ENCODE measurements at regions not wholly inside any gene's neighbourhood (a gene's known extent, or its start where the extent isn't known, plus 50 kb on each side); places are given as distances from the start of the nearest gene placed in this dataset.
"Not testable (repeated sequence)": the region's sequence is repeated elsewhere in the genome, so short reads cannot be mapped to it uniquely, and the experiment has no call there.

DNA sequence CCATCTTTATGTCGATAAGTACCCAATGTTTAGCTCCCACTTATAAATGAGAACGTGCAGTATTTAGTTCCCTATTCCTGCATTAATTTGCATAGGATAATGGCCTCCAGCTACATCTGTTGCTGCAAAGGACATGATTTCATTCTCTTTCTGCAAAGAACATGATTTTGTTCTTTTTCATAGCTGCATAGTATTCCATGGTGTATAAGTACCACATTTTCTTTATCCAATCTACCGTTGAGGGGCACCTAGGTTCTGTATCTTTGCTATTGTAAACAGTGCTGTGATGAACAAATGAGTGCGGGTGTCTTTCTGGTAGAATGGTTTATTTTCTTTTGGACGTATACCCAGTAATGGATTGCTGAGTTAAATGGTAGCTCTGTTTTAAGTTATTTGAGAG lies 63.0 kb downstream of the HLX start:
- no peak for DNase-seq (ENCODE audit: low read depth)

DNA sequence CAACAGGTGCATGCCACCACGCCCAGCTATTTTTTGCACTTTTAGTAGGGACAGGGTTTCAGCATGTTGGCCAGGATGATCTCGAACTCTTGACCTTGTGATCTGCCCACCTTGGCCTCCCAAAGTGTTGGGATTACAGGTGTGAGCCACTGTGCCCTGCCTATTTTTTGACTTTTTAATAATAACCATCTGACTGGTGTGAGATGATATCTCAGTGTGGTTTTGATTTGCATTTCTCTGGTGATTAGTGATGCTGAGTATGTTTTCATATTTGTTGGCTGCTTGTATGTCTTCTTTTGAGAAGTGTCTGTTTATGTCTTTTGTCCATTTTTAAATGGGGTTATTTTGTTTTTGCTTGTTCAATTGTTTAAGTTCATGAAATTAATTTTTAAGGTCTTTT lies 63.7 kb downstream of the HLX start:
- not testable (repeated sequence) for DNase-seq (ENCODE audit: low read depth)

DNA sequence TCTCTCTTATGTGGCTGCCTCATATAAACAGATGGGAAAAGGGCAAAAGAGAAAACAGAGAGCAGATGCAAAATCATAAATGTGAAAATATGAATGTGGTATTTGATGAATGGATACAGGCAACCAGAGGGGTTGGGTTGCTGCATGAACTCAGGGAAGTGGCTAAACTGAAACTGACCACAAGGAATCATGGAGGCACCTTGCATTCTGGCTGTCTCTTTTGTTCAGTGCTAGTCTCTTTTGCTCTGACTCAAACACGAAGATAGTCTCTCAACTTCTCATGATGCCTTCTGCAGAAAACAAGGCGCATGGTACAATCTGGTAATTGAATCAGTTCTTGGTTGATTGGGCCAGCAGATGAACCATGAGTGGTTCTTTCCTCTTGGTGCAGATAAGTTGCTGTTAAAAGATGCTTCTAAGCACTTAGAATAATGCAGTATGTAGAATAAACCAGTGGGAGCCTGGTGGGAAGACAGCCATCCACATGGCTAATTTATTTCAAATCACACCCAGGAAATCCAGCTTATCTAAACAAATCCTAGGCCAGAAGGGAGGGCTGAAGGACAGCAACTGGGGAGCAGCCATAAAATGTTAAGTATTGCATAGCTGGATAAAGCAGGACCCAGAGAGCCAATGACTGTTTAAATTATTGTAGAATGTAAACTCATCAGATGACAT lies 64.2 kb downstream of the HLX start:
- peak; percentile 12 for DNase-seq (ENCODE audit: low read depth)

DNA sequence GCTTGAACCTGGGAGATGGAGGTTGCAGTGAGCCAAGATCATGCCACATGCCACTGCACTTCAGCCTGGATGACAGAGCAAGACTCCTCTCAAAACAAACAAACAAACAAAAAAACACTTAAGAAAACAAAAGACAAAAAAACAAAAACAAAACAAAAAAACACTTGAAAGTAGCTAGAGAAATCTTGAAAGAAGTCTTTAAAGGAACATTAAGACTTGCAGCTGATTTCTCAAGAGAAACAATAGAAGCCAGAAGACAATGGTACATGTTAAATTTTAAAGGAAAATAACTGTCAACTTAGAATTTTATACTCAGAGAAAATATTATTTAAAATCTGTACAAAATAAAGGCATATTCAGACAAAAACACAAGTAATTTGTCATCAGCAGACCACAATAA lies 71.3 kb downstream of the HLX start:
- peak; percentile 37 for DNase-seq (ENCODE audit: low read depth)

DNA sequence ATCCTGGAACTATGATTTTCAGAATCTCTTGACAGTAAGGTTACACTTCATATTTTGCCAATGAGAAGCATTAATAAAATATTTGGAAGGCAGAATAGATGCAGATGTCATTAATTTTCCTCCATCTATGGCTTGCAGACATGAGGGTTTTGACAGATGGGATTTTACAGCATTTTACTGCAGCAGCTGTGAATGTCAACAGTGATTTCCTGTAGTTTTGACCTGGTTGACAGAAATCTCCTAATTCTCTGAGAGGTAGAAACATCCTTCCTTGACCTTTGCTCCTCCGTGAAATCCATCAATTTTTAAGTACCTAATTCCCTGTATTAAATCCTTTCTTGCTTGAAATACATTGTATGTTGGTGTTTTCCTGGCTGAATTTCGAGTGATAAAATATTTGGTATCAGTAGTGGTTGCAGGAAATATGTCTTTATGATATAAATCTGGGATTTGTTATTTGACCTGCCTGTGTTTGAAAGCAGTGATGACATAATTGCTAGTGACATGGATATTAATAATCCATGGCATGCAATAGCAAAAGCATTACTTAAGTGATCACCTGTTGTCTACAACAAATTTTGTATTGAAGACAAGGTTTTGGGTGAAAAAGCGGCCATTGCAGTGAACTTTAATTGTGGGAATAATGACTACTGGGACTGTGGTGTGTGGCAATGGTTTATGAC lies 73.9 kb downstream of the HLX start:
- no peak for DNase-seq (ENCODE audit: low read depth)

DNA sequence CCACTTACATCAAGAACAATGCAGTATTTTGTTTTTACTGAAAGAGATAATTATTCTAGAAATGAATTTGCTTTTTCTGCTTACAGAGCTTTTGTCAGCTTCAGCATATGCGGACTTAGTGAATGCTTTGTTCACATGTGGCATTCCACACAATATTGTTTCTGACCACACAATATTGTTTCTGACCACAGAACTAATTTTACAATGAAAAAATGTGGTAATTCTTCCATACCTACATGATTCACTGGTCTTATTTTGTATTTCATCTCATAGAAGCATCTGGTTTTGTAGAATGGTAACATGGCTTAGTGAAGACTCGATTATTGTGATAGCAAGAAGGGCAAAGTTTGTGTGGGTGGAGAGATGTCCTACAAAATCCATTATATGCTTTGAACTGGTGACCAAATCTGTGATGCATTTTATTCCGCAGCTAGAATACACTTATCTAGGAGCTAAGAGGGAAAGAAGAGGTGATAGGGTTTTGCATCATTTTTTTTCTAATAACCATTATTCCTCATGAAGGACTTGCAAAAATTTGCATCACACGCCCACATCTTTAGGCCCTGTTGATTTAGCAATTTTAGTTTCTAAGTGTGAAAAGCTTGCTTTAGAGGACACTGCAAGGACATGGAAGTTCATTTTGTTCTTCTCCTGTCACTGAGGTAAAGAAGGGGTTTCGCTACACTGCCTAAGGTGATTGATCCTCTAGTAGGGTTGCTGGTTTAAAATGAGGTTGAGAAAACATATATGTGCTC lies 75.3 kb downstream of the HLX start:
- DNase-seq (ENCODE audit: low read depth) = no peak

DNA sequence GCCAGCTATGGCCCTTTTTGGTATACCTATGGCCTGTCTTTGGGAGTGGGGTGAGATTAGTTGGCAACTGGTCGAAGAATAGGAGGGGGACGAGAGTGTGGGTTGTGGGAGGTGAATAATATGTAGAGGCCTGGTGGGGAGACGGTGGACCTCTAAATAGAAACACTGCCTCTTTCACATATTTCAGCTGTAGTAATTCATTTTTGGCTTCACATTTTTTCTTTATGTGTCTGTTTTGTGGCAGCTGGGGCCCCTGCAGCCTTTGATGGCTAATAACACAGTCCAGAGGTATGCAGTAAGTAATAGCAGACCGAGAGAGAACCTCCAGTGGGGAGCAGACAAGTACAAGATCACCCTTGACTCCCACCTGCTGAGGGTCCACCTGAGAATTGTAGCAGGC lies 75.9 kb downstream of the HLX start:
- no peak for DNase-seq (ENCODE audit: low read depth)

DNA sequence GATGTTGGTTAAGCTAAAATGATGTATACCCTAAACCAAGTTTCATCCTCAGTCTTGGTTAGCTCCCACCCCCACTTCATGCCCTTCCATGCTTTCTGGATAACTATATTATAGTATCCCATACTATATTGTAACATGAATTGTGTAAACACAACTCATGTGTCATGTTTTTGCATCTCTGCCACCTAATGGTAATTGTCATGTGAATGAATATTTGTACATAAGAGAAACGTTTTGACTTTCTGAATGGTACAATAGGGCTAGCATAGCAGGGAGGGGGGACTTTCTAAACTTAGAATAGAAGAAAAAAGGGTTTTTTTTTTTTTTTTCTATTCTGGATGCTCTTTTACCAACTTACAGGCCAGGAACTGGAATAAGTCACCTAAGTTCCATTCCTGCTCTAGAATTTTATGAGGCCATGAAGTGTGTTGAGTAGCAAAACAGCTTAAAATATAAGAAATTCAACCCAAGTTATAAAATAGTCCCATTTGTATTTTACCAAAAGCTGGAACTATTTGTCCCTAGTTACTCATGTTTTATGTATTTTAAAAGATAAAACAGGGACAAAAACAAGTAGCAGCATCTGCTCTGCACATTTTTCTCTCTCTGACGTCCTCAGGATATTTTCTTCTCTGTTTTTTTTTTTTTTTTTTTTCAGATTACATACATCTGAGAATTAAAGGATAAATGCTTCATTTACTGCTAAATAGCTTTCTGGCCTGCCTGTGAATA lies 77.4 kb downstream of the HLX start:
- DNase-seq (ENCODE audit: low read depth) = no peak

DNA sequence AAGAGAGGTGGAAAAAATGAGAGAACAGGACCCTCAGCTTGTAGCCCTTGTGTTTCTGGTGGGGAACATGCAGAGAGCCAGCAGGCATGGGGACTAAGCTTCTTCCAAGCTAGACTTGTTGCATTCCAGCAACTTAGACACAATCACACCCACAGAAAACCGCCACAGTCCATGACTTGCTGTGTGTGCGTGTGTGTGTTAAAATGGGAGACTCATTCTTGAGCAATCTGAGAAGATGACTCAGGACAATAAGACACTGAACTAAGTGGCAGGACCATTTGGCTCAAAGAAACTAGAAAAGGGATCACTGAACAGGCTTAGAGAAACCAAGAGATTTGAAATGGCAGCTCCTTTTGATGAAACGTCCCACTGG lies 78.0 kb downstream of the HLX start:
- DNase-seq (ENCODE audit: low read depth) = peak; percentile 96

DNA sequence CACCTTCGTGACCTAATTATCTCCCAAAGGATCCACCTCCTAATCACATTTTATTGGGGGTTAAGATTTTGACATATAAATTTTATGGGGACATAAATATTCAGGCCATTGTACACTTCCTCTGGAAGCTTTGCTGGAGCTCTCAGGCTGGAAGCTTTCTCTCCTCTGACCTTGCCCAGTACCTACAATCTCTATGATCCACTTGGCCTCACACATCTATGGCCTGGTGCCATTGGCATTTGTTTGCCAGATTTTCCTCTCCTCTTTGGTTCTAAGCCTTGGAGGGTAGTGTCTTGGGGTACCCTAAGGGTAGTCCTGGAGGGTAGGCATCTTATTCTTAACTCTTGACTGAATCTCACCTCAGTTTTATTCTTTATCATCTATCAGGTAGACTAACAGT lies 79.0 kb downstream of the HLX start:
- DNase-seq (ENCODE audit: low read depth) = no peak

DNA sequence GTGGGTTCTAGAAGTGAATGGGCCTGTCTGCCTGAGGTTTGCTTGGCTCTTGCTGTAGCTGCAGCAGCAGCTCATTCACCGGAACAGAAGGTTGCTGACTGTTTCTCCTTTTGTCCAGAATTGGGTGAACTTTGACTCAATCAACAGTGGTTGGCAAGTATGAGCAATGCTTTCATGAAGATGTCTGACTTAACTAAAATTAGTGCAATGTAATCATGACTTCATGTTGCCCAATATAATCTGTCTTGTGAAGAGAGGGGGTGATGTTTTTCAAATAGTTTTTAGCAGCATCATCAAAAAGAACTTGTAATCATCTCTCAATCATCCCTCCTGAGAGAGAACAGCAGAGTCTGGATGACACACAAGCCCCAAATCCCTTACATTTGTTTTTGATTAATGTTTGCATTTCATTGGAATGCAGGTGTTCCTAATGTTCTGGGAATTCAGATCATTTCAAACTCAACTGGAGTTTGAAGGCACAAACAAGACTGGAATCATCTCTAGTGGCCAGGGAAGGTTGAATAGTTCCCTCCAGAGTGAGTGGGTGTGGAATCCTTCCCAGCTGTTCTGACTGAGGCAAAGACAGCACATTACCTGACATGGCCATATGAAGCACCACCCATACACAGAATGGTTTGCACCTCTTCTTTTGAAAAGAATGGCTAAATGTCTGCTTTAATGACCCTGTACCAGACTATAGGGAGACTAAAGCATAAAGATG lies 82.9 kb downstream of the HLX start:
- DNase-seq (ENCODE audit: low read depth) = peak; percentile 99

DNA sequence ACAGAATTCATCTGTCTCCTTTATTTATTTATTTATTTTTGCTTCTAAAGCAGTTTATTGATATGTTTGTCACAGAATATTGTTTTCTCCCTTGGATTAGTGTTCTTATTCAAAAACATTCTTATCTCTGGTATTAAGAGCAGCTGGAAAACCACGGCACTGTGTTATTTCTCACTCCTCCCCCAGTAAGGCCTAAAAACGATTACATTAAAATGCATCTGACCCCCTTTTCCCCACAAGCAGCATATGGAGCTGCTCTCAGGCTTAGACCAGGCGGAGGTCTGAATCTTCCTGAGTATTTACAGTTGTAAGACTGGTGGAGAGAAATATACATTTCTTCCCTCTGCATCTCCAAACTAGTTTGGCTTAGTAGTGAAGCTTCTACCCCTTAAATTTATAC lies 86.8 kb downstream of the HLX start:
- DNase-seq (ENCODE audit: low read depth) = peak; percentile 40

DNA sequence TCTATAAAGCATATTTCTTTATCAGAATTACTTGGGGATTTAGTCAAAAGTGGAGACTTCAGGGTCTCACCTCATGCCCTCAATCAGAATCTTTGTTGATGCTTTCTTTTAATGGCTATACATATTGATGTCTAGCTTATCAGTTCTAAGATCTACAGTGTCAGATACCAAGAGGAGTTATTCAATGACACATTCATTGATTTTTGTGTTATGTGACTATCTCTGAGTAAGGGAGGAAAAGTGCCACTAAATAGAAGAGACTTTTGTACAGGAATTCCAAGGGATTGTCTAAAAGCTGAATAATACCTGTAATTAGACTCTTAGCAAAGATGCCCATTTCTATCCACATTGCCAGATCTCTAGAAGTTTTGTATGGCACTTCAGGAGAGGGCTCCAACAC lies 87.2 kb downstream of the HLX start:
- no peak for DNase-seq (ENCODE audit: low read depth)

DNA sequence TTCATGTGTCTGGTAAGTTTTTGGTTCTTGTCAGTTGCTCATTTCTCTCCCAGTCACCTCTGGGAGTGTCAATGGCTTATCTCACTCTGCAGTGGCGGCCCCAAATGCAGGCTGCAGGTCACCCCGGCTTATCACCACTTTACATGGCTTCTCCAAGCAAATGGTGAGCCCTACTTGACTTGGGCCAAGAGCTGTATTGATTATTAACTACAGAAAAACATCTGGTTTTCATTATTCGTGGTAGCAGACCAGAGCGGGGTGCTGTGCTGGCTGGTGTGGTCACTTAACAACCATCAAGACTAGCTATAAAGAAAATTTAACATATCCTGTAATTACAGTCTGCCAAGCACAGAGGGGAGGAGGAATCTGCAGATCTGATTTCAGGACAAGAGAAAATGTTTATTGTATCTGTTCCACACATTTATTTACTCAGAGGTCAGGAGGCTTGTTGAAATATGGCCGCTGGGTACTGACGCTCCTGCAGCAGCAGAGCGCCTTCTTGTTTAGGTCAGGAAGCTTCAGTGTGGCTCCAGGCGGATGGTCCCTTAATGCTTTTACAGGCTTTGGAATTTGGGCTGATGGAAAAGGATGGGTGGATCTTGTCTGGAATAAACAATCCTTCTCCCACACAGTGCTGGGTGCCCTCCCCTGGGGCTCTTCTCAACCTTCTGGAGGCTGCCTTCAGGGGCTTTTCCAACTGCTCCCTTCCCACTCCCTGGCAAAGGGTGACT lies 87.8 kb downstream of the HLX start:
- no peak for DNase-seq (ENCODE audit: low read depth)

DNA sequence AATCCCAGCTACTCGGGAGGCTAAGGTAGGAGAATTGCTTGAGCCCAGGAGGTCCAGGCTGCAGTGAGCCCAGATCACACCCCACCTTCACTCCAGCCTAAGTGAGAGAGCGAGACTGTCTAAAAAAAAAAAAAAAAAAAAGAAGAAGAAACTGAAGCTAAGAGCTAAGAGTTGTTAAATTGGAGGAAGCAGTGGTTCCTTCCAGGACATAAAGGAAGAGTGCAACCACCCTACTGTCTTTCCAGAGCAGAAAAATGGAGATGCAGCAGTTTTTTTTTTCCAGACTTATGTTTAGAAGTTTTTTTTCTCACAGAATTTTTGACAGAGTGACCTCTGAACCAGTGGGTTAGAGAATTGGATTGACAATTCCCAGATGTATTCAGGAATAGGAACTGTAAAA lies 88.7 kb downstream of the HLX start:
- DNase-seq (ENCODE audit: low read depth) = no peak

DNA sequence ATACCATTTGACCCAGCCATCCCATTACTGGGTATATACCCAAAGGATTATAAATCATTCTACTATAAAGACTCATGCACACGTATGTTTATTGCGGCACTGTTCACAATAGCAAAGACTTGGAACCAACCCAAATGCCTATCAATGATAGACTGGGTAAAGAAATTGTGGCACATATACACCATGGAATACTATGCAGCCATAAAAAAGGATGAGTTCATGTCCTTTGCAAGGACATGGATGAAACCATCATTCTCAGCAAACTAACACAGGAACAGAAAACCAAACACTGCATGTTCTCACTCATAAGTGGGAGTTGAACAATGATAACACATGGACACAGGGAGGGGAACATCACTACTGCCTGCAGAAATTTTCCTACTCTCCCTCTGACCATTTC lies 90.0 kb downstream of the HLX start:
- DNase-seq (ENCODE audit: low read depth) = not testable (repeated sequence)

DNA sequence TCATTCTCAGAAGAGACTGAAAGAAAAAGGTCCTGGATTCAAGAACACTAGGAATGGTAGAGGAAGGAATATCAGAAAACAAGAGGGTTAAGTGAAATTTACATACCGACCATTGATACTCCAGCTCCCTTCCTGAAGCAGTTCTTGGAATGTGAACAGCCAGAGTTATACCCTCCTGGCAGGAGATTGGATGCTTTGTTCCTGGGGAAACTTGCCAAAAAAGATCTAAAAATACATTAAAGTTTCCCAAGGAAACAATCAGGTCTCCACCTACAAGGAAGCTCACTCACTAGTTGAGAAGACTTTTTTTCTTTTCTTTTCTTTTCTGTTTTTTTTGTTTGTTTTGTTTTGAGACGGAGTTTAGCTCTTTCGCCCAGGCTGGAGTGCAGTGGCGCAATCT lies 91.1 kb downstream of the HLX start:
- DNase-seq (ENCODE audit: low read depth) = no peak

DNA sequence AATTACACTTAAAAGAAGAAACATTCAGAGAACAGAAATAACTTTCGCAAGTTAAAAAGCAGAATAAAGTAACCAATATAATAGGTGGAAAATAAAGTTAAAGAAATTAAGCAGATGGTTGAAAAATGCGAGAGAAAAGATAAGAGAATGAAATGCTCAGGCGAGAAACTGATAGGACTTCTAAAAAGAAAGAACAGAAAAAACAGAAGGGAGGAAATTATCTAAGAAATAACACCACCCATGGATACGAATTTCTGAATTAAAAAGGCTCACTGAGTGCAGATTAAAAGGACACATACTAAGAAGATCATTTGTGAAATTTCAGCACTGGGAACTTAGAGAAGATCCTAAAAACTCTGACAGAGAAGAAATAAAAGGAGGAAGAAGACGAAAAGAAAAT lies 92.0 kb downstream of the HLX start:
- DNase-seq (ENCODE audit: low read depth) = no peak

DNA sequence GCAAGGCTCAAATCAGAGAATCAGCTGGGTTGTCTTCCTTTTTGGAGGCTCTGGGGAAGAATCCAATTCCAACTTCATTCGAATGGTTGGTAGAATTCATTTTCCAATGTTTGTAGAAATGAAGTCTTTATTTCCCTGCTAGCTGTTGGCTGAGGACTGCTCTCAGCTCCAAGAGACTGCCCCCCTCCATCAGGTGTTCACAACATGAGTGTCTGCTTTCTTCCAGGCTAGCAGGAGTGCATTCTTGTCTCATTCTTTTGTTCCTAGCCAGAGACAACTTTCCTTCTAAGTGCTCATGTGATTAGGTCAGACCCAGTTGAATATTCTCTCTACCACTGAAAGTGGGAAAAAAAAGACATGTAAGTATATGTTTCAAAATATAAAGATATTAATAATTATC lies 95.2 kb downstream of the HLX start:
- no peak for DNase-seq (ENCODE audit: low read depth)

DNA sequence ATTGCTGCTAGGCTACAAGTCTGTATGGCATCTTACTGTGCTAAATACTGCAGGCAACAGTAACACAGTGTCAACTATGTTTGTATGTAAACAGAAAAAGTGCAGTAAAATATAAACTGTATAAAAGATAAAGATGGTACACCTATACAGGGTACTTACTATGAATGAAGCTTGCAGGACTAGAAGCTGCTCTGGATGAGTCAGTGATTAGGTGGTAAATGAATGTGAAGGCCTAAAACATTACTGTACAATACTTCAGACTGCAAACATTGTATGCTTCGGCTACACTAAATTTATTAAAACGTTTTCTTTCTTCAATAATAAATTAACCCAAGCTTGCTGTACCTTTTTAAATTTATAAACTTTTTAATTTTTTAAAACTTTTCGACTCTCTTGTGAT lies 97.1 kb downstream of the HLX start:
- DNase-seq (ENCODE audit: low read depth) = no peak

DNA sequence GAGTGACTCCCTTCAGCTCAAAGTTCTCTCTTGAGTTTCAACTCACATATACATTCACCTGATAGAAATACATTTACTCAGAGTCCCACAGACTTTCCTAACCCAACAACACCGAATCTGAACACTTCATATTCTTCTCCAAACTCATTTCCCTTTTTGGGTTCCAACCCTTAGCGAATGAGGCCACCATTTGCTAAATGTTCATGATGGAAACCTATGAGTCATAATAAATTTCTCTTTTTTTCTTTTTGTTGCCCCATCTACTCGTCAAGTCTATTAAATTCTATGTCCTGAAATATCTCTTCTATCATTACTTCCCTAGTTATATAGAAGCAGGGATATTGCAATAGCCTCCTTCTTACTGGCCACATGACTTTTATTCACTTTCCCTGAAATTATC lies 100.1 kb downstream of the HLX start:
- DNase-seq (ENCODE audit: low read depth) = no peak
